ENCODE measurements at regions not wholly inside any gene's neighbourhood (a gene's known extent, or its start where the extent isn't known, plus 50 kb on each side); places are given as distances from the start of the nearest gene placed in this dataset.

- Mint-ChIP-seq H3K4me1 (no peaks in the 10 kb centered on the region), H3K27ac (no peak overlapping the region), H3K9me3 (no peaks in the 10 kb centered on the region), H3K36me3 (no peaks in the 10 kb centered on the region), H3K27me3 (ENCODE audit: low read depth in 3 of 3) (peaks cover 0 to 3% (median 0%) of the 10 kb centered on the region in 3 donors), H3K4me3 (no peak overlapping the region)
- Histone ChIP-seq H3K4me3 (replicated peaks in 1 of 3; ENCODE audit: low read depth in 2 of 3, low read length in 3 of 3) (no peak overlapping the region), H3K4me1 (ENCODE audit: control insufficient read depth in 1 of 2, insufficient read depth in 2 of 2, low read length in 2 of 2) (no peaks in the 10 kb centered on the region), H3K27me3 (ENCODE audit: control insufficient read depth in 2 of 2, insufficient read depth in 2 of 2, low read length in 2 of 2) (no peaks in the 10 kb centered on the region), H2AFZ (ENCODE audit: insufficient read depth, low read depth, low read length, poor library complexity, severe bottlenecking) (no peak overlapping the region), H3K36me3 (replicated peaks in 1 of 2; ENCODE audit: control insufficient read depth in 1 of 2, insufficient read depth in 2 of 2, low read length in 2 of 2) (no peaks in the 10 kb centered on the region), H3K9ac (ENCODE audit: insufficient read depth, low read length, poor library complexity, severe bottlenecking) (no peak overlapping the region), H3K4me2 (replicated peaks; ENCODE audit: extremely low read depth, low read length, poor library complexity, severe bottlenecking) (no peak overlapping the region), H4K20me1 (ENCODE audit: insufficient read depth, low read length) (no peaks in the 10 kb centered on the region), H3K27ac (ENCODE audit: low read depth in 1 of 2, low read length in 2 of 2) (no peak overlapping the region), H3K79me2 (ENCODE audit: insufficient read depth, low read length) (no peaks in the 10 kb centered on the region), H3K9me3 (replicated peaks in 1 of 2; ENCODE audit: control insufficient read depth in 1 of 2, insufficient read depth in 1 of 2, low read length in 2 of 2) (no peaks in the 10 kb centered on the region)
- TF ChIP-seq, protein P1, sequence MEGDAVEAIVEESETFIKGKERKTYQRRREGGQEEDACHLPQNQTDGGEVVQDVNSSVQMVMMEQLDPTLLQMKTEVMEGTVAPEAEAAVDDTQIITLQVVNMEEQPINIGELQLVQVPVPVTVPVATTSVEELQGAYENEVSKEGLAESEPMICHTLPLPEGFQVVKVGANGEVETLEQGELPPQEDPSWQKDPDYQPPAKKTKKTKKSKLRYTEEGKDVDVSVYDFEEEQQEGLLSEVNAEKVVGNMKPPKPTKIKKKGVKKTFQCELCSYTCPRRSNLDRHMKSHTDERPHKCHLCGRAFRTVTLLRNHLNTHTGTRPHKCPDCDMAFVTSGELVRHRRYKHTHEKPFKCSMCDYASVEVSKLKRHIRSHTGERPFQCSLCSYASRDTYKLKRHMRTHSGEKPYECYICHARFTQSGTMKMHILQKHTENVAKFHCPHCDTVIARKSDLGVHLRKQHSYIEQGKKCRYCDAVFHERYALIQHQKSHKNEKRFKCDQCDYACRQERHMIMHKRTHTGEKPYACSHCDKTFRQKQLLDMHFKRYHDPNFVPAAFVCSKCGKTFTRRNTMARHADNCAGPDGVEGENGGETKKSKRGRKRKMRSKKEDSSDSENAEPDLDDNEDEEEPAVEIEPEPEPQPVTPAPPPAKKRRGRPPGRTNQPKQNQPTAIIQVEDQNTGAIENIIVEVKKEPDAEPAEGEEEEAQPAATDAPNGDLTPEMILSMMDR (IDR thresholded peaks at IDR 0.05) = no peak
- WGBS (ENCODE audit: insufficient coverage) = 97% methylated on average over 7 of the region's 7 CpGs
- intact Hi-C loops (cut with micrococcal nuclease) = no loop called here
- DNase-seq = no peak
Measured at GRCh38 chr4:129929984-129930383, 834.0 kb downstream of the C4orf33 start.

GRCh38 chr4:129950217-129950616 is 854.3 kb downstream of the C4orf33 start:
- no peaks in the 10 kb centered on the region for H4K20me1 ChIP-seq (ENCODE audit: insufficient read depth, low read length)
- DNase-seq = no peak
- H3K27ac Mint-ChIP-seq = no peak overlapping the region
- no peak overlapping the region for H3K4me2 ChIP-seq (replicated peaks; ENCODE audit: extremely low read depth, low read length, poor library complexity, severe bottlenecking)
- H3K4me1 Mint-ChIP-seq = no peaks in the 10 kb centered on the region
- no peak overlapping the region for H3K9ac ChIP-seq (ENCODE audit: insufficient read depth, low read length, poor library complexity, severe bottlenecking)
- intact Hi-C loops (cut with micrococcal nuclease) = no loop called here
- no peaks in the 10 kb centered on the region for H3K36me3 ChIP-seq (replicated peaks in 1 of 2; ENCODE audit: control insufficient read depth in 1 of 2, insufficient read depth in 2 of 2, low read length in 2 of 2)
- peaks cover 0 to 5% (median 4%) of the 10 kb centered on the region in 7 donors for H3K9me3 Mint-ChIP-seq
- H3K36me3 Mint-ChIP-seq = no peaks in the 10 kb centered on the region
- peaks cover 0 to 8% of the 10 kb centered on the region in 2 donors for H3K9me3 ChIP-seq (replicated peaks in 1 of 2; ENCODE audit: control insufficient read depth in 1 of 2, insufficient read depth in 1 of 2, low read length in 2 of 2)
- H3K27ac ChIP-seq (ENCODE audit: low read depth in 1 of 2, low read length in 2 of 2) = no peak overlapping the region
- no peaks in the 10 kb centered on the region for H3K4me1 ChIP-seq (ENCODE audit: control insufficient read depth in 1 of 2, insufficient read depth in 2 of 2, low read length in 2 of 2)
- H3K27me3 Mint-ChIP-seq (ENCODE audit: low read depth in 3 of 3) = no peaks in the 10 kb centered on the region
- H3K79me2 ChIP-seq (ENCODE audit: insufficient read depth, low read length) = no peaks in the 10 kb centered on the region
- H2AFZ ChIP-seq (ENCODE audit: insufficient read depth, low read depth, low read length, poor library complexity, severe bottlenecking) = no peak overlapping the region
- WGBS (ENCODE audit: insufficient coverage) = 100% methylated on average over 1 of the region's 3 CpGs
- H3K4me3 ChIP-seq (replicated peaks in 1 of 3; ENCODE audit: low read depth in 2 of 3, low read length in 3 of 3) = no peak overlapping the region
- H3K4me3 Mint-ChIP-seq = no peak overlapping the region
- no peaks in the 10 kb centered on the region for H3K27me3 ChIP-seq (ENCODE audit: control insufficient read depth in 2 of 2, insufficient read depth in 2 of 2, low read length in 2 of 2)
- TF ChIP-seq, protein P1 (IDR thresholded peaks at IDR 0.05) = no peak
